Keratinocyte (primary cell): ENCODE measurements at regions not wholly inside any gene's neighbourhood (a gene's known extent, or its start where the extent isn't known, plus 50 kb on each side); places are given as distances from the start of the nearest gene placed in this dataset.
"Not testable (repeated sequence)": the region's sequence is repeated elsewhere in the genome, so short reads cannot be mapped to it uniquely, and the experiment has no call there.

Experiments
- DNase-seq: peaks from one replicate; pipeline ENCODE4 v3.0.0-alpha.2; 2011; ENCODE audit warnings: low read depth, missing footprints, low spot score
- FAIRE-seq: peaks from 2 replicates; lab custom pipeline; 2011; peaks lifted over from hg19 to GRCh38; lab: Jason Lieb, UNC
- H2AFZ ChIP-seq: 2 replicates; pipeline ENCODE4 v1.6.0; 2012; ENCODE audit warnings: low read length, control low read depth, inconsistent platforms; ENCODE audit not compliant: control insufficient read depth
- H3K27ac ChIP-seq: 2 replicates; pipeline ENCODE4 v1.5.1; 2011; ENCODE audit warnings: low read length; ENCODE audit not compliant: control insufficient read depth, insufficient read depth
- H3K27me3 ChIP-seq: 3 replicates; pipeline ENCODE4 v1.6.0; 2011; ENCODE audit warnings: low read length; ENCODE audit not compliant: control insufficient read depth, insufficient read depth; ENCODE audit errors: extremely low read depth
- H3K36me3 ChIP-seq, 2 experiments: 2 replicates in 1 of 2; 3 replicates in 1 of 2; pipeline ENCODE4 v1.5.1; 2011; ENCODE audit warnings: low read length in 2 of 2, mild to moderate bottlenecking in 1 of 2; ENCODE audit not compliant: control insufficient read depth in 2 of 2, insufficient read depth in 2 of 2; ENCODE audit errors: extremely low read depth in 1 of 2
- H3K4me1 ChIP-seq: 3 replicates; pipeline ENCODE4 v1.5.1; 2011; ENCODE audit warnings: low read length; ENCODE audit not compliant: control insufficient read depth, insufficient read depth; ENCODE audit errors: extremely low read depth
- H3K4me2 ChIP-seq: 3 replicates; pipeline ENCODE4 v1.6.0; 2011; ENCODE audit warnings: low read depth, low read length; ENCODE audit not compliant: control insufficient read depth, insufficient read depth; ENCODE audit errors: extremely low read depth
- H3K4me3 ChIP-seq, 3 experiments: fragments of 200-600 bp in 1 of 3; sonication (generic) in 1 of 3; 2 replicates in 2 of 3; 3 replicates in 1 of 3; pipeline ENCODE4 v1.5.1; 2011 to 2016; ENCODE audit warnings: low read length in 3 of 3, mild to moderate bottlenecking in 3 of 3, control low read depth in 2 of 3, inconsistent platforms in 1 of 3, low read depth in 1 of 3, mixed read lengths in 1 of 3, mixed run types in 1 of 3, moderate library complexity in 1 of 3; ENCODE audit not compliant: control insufficient read depth in 2 of 3, insufficient read depth in 2 of 3; ENCODE audit errors: extremely low read depth in 1 of 3
- H3K79me2 ChIP-seq: 2 replicates; pipeline ENCODE4 v1.6.0; 2012; ENCODE audit warnings: low read length; ENCODE audit not compliant: control insufficient read depth, insufficient read depth
- H3K9ac ChIP-seq: 3 replicates; pipeline ENCODE4 v1.6.0; 2011; ENCODE audit warnings: low read length; ENCODE audit not compliant: control insufficient read depth, insufficient read depth; ENCODE audit errors: extremely low read depth
- H3K9me1 ChIP-seq: 3 replicates; pipeline ENCODE4 v1.6.0; 2011; ENCODE audit warnings: low read length; ENCODE audit not compliant: control insufficient read depth, insufficient read depth; ENCODE audit errors: extremely low read depth
- H3K9me3 ChIP-seq: 2 replicates; pipeline ENCODE4 v1.5.1; 2012; ENCODE audit warnings: low read depth, low read length; ENCODE audit not compliant: control insufficient read depth
- H4K20me1 ChIP-seq: 3 replicates; pipeline ENCODE4 v1.6.0; 2011; ENCODE audit warnings: low read length; ENCODE audit not compliant: control insufficient read depth, insufficient read depth; ENCODE audit errors: extremely low read depth
- dilution Hi-C: fragments of 300-500 bp; cut with MboI; formaldehyde crosslinking; loops from one replicate; pipeline ENCODE4 v1.7.0; 2020; ENCODE audit warnings: low sequenced_read_pairs; ENCODE audit not compliant: extremely low pct_ligation_motif_present

DNA sequence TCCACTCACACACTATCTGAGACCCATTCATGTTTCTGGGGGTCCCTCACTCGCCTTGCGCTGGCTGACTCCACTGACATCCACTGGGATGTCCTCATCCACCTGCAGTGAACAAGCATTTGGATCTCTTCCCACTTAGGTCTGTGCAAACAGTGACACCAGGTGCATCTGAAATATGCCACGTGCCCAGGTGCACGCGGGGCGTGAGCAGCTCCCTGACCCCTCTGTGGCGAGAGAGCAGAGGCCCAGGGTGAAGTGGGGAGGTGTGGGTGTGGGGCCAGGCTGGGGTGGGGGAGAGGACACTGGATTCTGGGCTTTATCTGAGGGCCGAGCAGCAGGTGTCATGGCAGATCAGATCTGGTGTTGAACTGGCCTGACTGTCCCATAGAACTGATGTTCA lies 85.4 kb upstream of the LPCAT1 start:
- H3K79me2 ChIP-seq, H3K27ac ChIP-seq, H3K27me3 ChIP-seq, H3K36me3 ChIP-seq, dilution Hi-C loops, H3K4me1 ChIP-seq, H4K20me1 ChIP-seq, H3K9me3 ChIP-seq, H3K4me3 ChIP-seq, FAIRE-seq, H3K9me1 ChIP-seq, H2AFZ ChIP-seq, H3K4me2 ChIP-seq, H3K9ac ChIP-seq, DNase-seq: not testable (repeated sequence)

DNA sequence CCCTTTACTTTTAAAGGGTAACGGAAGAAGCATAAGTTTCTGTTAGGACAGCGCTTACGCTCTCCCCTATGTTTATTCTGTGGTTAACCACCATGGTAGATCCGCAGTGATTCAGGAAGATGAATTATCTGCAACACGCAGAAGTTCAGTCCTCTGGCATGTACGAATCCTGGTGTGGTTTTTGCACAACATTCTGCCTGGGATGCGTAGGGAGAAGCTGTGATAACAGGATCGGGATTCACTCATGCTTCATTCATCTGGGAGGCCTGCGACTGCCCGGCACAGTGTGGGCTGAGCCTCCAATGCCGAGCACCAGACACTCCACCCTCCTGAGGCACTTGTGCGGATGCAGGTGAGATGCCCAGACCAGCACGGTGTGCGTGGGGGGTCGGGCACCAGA lies 84.6 kb upstream of the LPCAT1 start:
- H3K27ac ChIP-seq, H3K4me3 ChIP-seq, H3K9me1 ChIP-seq, H3K9me3 ChIP-seq, H3K4me1 ChIP-seq, H3K79me2 ChIP-seq, H3K36me3 ChIP-seq, H2AFZ ChIP-seq, DNase-seq, H3K27me3 ChIP-seq, H3K4me2 ChIP-seq, FAIRE-seq, dilution Hi-C loops, H3K9ac ChIP-seq, H4K20me1 ChIP-seq: not testable (repeated sequence)

DNA sequence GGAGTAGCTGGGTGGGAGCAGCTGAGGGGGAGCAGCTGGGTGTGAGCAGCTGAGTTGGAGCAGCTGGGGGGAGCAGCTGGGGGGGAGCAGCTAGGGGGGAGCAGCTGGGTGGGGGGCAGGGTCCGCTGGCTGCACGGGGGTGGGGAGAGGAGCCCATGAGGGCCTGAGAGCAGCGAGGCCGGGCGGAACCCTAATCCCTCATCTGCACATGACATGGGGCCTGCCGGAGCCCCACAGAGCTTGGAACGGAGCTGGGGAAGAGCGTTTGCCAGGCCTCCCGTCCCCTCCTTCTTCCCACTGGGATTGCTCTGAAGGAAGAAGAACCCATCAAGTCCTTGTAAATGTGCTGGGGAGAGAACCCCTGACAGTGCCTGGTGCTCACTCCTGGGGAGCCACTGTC lies 83.2 kb upstream of the LPCAT1 start:
- H3K79me2 ChIP-seq, H4K20me1 ChIP-seq, FAIRE-seq, H3K4me3 ChIP-seq, DNase-seq, H3K9ac ChIP-seq, H3K27ac ChIP-seq, H3K36me3 ChIP-seq, H3K9me3 ChIP-seq, H3K4me1 ChIP-seq, H2AFZ ChIP-seq, H3K4me2 ChIP-seq, H3K9me1 ChIP-seq, H3K27me3 ChIP-seq, dilution Hi-C loops: not testable (repeated sequence)

DNA sequence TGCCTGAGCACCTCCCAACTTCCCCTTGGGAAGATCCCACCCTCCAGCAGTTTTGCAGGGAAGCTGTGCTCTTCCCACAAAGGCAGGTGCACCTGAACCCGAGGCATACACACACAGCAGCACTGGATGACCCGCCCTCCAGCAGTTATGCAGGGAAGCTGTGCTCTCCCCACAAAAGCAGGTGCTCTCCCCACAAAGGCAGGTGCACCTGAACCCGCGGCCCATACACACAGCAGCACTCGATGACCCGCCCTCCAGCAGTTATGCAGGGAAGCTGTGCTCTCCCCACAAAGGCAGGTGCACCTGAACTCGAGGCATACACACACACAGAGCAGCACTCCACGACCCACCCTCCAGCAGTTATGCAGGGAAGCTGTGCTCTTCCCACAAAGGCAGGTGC lies 80.2 kb upstream of the LPCAT1 start:
- H3K4me1 ChIP-seq, H3K4me2 ChIP-seq, H3K9ac ChIP-seq, dilution Hi-C loops, H3K79me2 ChIP-seq, H3K9me1 ChIP-seq, H2AFZ ChIP-seq, H3K4me3 ChIP-seq, FAIRE-seq, H3K9me3 ChIP-seq, H3K27ac ChIP-seq, H4K20me1 ChIP-seq, DNase-seq, H3K27me3 ChIP-seq, H3K36me3 ChIP-seq: not testable (repeated sequence)
